Loucy (cell line): ENCODE measurements at regions not wholly inside any gene's neighbourhood (a gene's known extent, or its start where the extent isn't known, plus 50 kb on each side); places are given as distances from the start of the nearest gene placed in this dataset.

ENCODE experiments used
- H2AFZ ChIP-seq: fragments of 200-600 bp; sonication (generic); 2 replicates; pipeline ENCODE4 v1.6.0; 2016; ENCODE audit warnings: antibody characterized with exemption, mild to moderate bottlenecking, low read length, moderate library complexity
- H3F3A ChIP-seq: fragments of 200-600 bp; 2 replicates; pipeline ENCODE4 v1.6.0; 2016; ENCODE audit warnings: antibody characterized with exemption, low read depth, mild to moderate bottlenecking
- H3K27me3 ChIP-seq: fragments of 200-600 bp; sonication (generic); 2 replicates; pipeline ENCODE4 v1.6.1; 2014; ENCODE audit warnings: low read length, mild to moderate bottlenecking; ENCODE audit not compliant: insufficient read depth, poor library complexity, severe bottlenecking
- H3K36me3 ChIP-seq: fragments of 200-600 bp; sonication (generic); 2 replicates; pipeline ENCODE4 v1.6.1; 2016; ENCODE audit warnings: low read length; ENCODE audit not compliant: insufficient read depth
- H3K4me1 ChIP-seq: fragments of 200-600 bp; sonication (generic); 2 replicates; pipeline ENCODE4 v1.5.1; 2014; ENCODE audit warnings: low read length, mild to moderate bottlenecking; ENCODE audit not compliant: insufficient read depth, poor library complexity, severe bottlenecking
- H3K4me2 ChIP-seq: fragments of 200-600 bp; sonication (generic); 2 replicates; pipeline ENCODE4 v1.6.0; 2014; ENCODE audit warnings: antibody characterized with exemption, low read length, low read depth, mild to moderate bottlenecking; ENCODE audit not compliant: poor library complexity, severe bottlenecking
- H3K4me3 ChIP-seq: fragments of 200-600 bp; sonication (generic); 2 replicates; pipeline ENCODE4 v1.5.1; 2014; ENCODE audit warnings: low read length, mild to moderate bottlenecking, mixed read lengths; ENCODE audit not compliant: poor library complexity, severe bottlenecking
- H3K79me2 ChIP-seq: fragments of 200-600 bp; sonication (generic); 2 replicates; pipeline ENCODE4 v1.6.1; 2014; ENCODE audit warnings: low read length; ENCODE audit not compliant: insufficient read depth
- H3K9ac ChIP-seq: fragments of 200-600 bp; sonication (generic); 2 replicates; pipeline ENCODE4 v1.6.0; 2014; ENCODE audit warnings: mild to moderate bottlenecking, low read depth, low read length, moderate library complexity; ENCODE audit not compliant: poor library complexity, severe bottlenecking
- H3K9me2 ChIP-seq: fragments of 200-600 bp; sonication (generic); replicated peaks from 2 replicates; pipeline ENCODE4 v1.6.1; 2016; ENCODE audit warnings: low read depth, low read length, mixed read lengths
- H3K9me3 ChIP-seq: fragments of 200-600 bp; sonication (generic); 2 replicates; pipeline ENCODE4 v1.6.1; 2014; ENCODE audit warnings: mild to moderate bottlenecking, antibody characterized with exemption, low read length, low read depth; ENCODE audit not compliant: insufficient read depth
- H4K20me1 ChIP-seq: fragments of 200-600 bp; sonication (generic); 2 replicates; pipeline ENCODE4 v1.6.0; 2014; ENCODE audit warnings: antibody characterized with exemption, low read length, mild to moderate bottlenecking; ENCODE audit not compliant: insufficient read depth, poor library complexity, severe bottlenecking
- EZH2phosphoT487 ChIP-seq: fragments of 200-600 bp; IDR thresholded peaks from 2 replicates; pipeline ENCODE4 v1.6.1; 2018; ENCODE audit warnings: antibody characterized with exemption, mild to moderate bottlenecking, moderate library complexity, borderline replicate concordance
- TF ChIP-seq, protein P1 (sequence below): fragments of 200-600 bp; sonication (generic); conservative IDR thresholded peaks from 2 replicates; pipeline ENCODE4 v1.5.1; 2014; ENCODE audit warnings: mild to moderate bottlenecking, antibody characterized with exemption, low read length

DNA sequence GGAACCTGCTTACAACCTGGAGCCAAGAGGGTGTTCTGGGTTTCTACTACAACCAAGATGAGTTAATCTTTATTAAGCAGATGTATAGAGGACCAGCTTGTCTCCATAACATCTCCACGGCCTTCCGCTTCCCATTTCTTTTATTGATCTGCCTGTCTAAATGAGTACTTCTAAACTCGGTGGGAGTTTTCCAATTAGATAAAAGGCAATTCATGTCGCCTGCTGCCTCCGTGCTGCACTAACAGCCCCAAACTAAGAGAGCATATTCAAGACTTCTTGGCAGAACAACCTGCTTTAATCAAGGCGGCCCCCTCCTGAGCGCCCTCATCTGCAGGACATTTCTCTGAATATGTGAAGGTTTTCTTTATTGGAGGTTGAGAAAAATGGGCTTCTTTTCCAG, 270.1 kb downstream of the PDCD6IP start:
- Histone ChIP-seq H3K79me2 (no peaks in the 10 kb centered on the region), H3K27me3 (no peaks in the 10 kb centered on the region), H3K4me2 (no peak overlapping the region), H2AFZ (no peak overlapping the region), H3K9me3 (peaks cover under 1% of the 10 kb centered on the region; the same call in 1 of the 2 replicates), H3K4me1 (peaks cover 82% of the 10 kb centered on the region), H3K4me3 (no peak overlapping the region), H4K20me1 (no peaks in the 10 kb centered on the region), H3K9me2 (no peaks in the 10 kb centered on the region), H3K36me3 (no peaks in the 10 kb centered on the region), H3F3A (0 out of 2 replicates have a peak, but pooled peaks cover 2% of the 10 kb centered on the region), H3K9ac (no peak overlapping the region)
- TF ChIP-seq EZH2phosphoT487 = no peak
- TF ChIP-seq, protein P1, sequence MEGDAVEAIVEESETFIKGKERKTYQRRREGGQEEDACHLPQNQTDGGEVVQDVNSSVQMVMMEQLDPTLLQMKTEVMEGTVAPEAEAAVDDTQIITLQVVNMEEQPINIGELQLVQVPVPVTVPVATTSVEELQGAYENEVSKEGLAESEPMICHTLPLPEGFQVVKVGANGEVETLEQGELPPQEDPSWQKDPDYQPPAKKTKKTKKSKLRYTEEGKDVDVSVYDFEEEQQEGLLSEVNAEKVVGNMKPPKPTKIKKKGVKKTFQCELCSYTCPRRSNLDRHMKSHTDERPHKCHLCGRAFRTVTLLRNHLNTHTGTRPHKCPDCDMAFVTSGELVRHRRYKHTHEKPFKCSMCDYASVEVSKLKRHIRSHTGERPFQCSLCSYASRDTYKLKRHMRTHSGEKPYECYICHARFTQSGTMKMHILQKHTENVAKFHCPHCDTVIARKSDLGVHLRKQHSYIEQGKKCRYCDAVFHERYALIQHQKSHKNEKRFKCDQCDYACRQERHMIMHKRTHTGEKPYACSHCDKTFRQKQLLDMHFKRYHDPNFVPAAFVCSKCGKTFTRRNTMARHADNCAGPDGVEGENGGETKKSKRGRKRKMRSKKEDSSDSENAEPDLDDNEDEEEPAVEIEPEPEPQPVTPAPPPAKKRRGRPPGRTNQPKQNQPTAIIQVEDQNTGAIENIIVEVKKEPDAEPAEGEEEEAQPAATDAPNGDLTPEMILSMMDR = no peak

DNA sequence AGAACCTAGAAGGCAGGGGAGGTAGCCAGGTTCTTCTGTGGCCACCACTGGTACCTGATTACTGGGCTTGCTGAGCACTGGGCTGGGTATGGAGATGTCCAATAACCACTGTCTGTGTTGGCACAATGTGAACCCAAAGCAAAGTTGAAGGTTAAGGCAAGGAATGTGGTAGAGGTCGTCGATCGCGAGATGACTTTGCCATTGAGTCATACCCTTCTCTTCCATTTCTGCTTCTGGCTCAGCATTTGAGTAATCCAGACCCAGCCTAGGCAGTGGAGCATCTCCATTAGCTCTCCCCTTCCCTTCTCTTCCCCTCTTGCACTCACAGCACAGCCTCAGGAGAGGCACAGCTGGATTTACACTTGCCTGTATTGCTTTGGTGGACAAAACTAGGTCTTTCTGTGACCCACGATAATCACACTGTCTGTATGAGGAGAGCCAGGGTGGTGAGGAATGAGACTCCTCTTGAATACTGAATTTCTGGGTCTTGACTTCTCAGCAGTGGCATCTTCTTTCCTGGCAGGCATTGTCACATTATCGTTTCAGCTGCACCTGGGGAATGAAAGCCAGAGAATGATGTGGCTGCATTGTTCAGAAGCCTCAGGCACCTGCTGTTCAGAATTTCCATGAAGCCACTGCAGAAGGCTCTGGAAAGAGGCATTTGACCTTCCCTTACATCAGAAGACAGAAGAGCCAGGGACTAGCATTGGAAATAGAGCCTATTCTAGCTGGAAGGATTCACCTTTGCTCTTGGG, 272.6 kb downstream of the PDCD6IP start:
- TF ChIP-seq, protein P1 = no peak
- no peak for TF ChIP-seq EZH2phosphoT487
- Histone ChIP-seq H3K4me1 (peaks cover 88% of the 10 kb centered on the region), H3K9me2 (no peaks in the 10 kb centered on the region), H3K4me3 (peak overlapping the region; percentile 59), H3K9ac (peak overlapping the region; percentile 72), H3K36me3 (no peaks in the 10 kb centered on the region), H4K20me1 (no peaks in the 10 kb centered on the region), H3K4me2 (peak overlapping the region; percentile 75), H3K27me3 (no peaks in the 10 kb centered on the region), H3K79me2 (no peaks in the 10 kb centered on the region), H3K9me3 (no peaks in the 10 kb centered on the region), H3F3A (0 out of 2 replicates have a peak, but pooled peaks cover 2% of the 10 kb centered on the region), H2AFZ (no peak overlapping the region)

DNA sequence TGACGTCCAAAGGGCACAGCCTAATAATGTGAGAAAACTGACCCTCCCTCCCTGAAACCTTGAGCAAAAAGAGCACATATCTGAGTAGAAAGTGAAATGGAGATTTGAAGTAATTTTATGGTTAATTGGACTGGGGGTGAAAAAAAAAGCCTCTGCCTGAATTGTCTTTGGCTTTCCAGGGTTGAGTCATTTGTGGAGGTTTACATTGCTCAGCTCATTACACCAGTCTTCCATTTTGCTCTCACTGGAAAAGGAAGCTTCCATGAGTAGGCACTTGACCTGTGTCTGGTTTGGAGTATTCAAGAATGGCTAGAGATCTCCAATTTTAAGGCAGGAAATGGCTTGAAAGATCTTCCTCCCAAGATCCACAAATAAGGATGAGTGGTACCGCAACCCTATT, 273.9 kb downstream of the PDCD6IP start:
- H3K27me3 ChIP-seq = no peaks in the 10 kb centered on the region
- no peaks in the 10 kb centered on the region for H3K9me2 ChIP-seq
- H3K4me2 ChIP-seq = no peak overlapping the region
- TF ChIP-seq EZH2phosphoT487 = no peak
- TF ChIP-seq, protein P1 = no peak
- H3K9ac ChIP-seq = peak overlapping the region; percentile 72
- no peak overlapping the region for H3K4me3 ChIP-seq
- no peaks in the 10 kb centered on the region for H3K36me3 ChIP-seq
- H3F3A ChIP-seq = 0 out of 2 replicates have a peak, but pooled peaks cover 2% of the 10 kb centered on the region
- H3K4me1 ChIP-seq = peaks cover 75% of the 10 kb centered on the region
- 0 out of 2 replicates have a peak overlapping the region, but pooled peaks have one; percentile 24 for H2AFZ ChIP-seq
- H3K79me2 ChIP-seq = no peaks in the 10 kb centered on the region
- H4K20me1 ChIP-seq = no peaks in the 10 kb centered on the region
- no peaks in the 10 kb centered on the region for H3K9me3 ChIP-seq
